OCI-LY7 (cell line): ENCODE measurements at regions not wholly inside any gene's neighbourhood (a gene's known extent, or its start where the extent isn't known, plus 50 kb on each side); places are given as distances from the start of the nearest gene placed in this dataset.

Experiments
- EZH2phosphoT487 ChIP-seq: fragments of 200-600 bp; sonication (generic); IDR thresholded peaks from 2 replicates; pipeline ENCODE4 v1.6.1; 2018; ENCODE audit warnings: low read depth, borderline replicate concordance, mild to moderate bottlenecking, mixed run types, antibody characterized with exemption, low read length, moderate library complexity, mixed read lengths
- TF ChIP-seq, protein P1 (sequence below): fragments of 200-600 bp; sonication (generic); conservative IDR thresholded peaks from 2 replicates; pipeline ENCODE4 v1.5.1; 2014; ENCODE audit warnings: mild to moderate bottlenecking, antibody characterized with exemption, low read length, moderate library complexity, mixed read lengths

DNA sequence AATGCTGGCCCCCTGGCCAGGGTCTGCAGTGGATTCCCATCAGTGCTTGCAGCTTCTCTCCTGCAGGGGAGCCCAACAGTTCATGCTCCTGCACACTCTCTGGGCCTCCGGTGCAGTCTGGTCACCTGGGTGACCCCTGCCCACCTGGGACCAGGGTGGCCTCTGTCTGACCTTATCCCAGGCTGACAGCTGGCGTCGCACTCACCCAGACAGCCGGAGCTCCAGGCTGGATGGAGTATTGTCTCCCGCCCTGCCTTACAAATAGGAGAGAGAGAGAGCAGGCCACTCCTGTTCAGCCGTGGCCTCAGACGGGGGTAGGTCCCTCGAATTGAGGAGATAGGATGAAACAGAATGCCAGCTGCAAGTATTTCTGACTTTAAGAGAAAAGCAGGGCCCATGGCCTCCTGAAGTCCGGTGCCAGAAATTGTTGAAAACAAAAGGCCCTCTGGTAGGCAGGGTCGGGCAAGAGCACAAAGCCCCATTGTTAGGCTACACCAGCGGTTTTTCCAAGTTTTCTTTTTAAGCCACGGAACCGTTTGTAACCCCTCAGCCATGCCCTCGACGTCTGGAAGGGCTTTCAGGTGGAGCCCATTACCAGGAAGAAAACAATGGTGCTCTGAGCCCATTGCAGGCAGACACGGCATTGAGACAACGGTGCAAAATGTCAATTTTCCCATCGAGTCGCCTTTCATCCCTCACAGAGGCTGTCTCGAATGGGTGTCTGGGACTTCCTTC is 258.4 kb downstream of the BCL11A start:
- TF ChIP-seq, protein P1, sequence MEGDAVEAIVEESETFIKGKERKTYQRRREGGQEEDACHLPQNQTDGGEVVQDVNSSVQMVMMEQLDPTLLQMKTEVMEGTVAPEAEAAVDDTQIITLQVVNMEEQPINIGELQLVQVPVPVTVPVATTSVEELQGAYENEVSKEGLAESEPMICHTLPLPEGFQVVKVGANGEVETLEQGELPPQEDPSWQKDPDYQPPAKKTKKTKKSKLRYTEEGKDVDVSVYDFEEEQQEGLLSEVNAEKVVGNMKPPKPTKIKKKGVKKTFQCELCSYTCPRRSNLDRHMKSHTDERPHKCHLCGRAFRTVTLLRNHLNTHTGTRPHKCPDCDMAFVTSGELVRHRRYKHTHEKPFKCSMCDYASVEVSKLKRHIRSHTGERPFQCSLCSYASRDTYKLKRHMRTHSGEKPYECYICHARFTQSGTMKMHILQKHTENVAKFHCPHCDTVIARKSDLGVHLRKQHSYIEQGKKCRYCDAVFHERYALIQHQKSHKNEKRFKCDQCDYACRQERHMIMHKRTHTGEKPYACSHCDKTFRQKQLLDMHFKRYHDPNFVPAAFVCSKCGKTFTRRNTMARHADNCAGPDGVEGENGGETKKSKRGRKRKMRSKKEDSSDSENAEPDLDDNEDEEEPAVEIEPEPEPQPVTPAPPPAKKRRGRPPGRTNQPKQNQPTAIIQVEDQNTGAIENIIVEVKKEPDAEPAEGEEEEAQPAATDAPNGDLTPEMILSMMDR, result no peak
- TF ChIP-seq EZH2phosphoT487, result no peak
